ENCODE measurements at regions not wholly inside any gene's neighbourhood (a gene's known extent, or its start where the extent isn't known, plus 50 kb on each side); places are given as distances from the start of the nearest gene placed in this dataset.

DNA sequence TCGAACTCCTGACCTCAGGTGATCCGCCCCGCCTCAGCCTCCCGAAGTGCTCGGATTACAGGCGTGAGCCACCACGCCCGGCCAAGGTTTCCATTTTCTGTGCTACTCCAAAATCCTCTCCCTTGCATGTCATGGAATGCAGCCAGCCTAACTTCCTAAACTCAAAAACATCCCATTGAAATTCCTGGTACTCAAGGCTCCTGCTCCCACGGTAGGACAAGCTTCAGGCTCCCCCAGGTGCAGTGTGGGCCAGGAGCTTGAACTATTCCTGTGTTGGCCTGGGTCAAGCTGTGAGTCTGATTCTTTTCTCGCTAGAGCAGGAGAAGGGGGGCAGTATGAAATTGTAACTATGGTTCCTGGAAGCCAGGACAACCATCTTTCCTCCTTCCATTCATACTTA, 97.1 kb downstream of the RPL27A start:
- TF ChIP-seq, protein P1, sequence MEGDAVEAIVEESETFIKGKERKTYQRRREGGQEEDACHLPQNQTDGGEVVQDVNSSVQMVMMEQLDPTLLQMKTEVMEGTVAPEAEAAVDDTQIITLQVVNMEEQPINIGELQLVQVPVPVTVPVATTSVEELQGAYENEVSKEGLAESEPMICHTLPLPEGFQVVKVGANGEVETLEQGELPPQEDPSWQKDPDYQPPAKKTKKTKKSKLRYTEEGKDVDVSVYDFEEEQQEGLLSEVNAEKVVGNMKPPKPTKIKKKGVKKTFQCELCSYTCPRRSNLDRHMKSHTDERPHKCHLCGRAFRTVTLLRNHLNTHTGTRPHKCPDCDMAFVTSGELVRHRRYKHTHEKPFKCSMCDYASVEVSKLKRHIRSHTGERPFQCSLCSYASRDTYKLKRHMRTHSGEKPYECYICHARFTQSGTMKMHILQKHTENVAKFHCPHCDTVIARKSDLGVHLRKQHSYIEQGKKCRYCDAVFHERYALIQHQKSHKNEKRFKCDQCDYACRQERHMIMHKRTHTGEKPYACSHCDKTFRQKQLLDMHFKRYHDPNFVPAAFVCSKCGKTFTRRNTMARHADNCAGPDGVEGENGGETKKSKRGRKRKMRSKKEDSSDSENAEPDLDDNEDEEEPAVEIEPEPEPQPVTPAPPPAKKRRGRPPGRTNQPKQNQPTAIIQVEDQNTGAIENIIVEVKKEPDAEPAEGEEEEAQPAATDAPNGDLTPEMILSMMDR (conservative IDR thresholded peaks at IDR 0.05) = no peak
- TF ChIP-seq EZH2 (IDR thresholded peaks at IDR 0.05; ENCODE audit: low read depth) = no peak
